ENCODE measurements at regions not wholly inside any gene's neighbourhood (a gene's known extent, or its start where the extent isn't known, plus 50 kb on each side); places are given as distances from the start of the nearest gene placed in this dataset.

DNA sequence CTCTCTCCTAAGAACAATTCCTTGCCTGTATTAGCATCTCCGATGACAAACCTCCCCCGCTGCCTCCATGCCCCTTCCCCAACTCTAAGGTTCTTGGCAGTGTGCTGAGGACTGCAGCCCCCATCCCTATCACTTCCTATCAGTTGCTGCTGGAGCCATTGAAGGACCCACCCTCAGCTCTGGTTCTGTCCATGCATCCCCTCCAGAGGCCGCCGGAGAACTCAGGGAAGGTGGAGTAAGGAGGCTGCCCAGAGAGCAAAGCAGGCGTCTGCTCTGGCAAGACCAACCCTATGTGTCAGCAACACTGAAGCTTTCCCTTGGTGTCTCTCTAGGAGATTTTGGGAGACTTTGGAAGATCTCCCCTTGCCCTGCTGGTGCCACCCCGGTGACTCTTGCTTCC is 1139.5 kb downstream of the TBC1D22A start:
- no peak for TF ChIP-seq POLR2A (IDR thresholded peaks at IDR 0.05)
- TF ChIP-seq, protein P1, sequence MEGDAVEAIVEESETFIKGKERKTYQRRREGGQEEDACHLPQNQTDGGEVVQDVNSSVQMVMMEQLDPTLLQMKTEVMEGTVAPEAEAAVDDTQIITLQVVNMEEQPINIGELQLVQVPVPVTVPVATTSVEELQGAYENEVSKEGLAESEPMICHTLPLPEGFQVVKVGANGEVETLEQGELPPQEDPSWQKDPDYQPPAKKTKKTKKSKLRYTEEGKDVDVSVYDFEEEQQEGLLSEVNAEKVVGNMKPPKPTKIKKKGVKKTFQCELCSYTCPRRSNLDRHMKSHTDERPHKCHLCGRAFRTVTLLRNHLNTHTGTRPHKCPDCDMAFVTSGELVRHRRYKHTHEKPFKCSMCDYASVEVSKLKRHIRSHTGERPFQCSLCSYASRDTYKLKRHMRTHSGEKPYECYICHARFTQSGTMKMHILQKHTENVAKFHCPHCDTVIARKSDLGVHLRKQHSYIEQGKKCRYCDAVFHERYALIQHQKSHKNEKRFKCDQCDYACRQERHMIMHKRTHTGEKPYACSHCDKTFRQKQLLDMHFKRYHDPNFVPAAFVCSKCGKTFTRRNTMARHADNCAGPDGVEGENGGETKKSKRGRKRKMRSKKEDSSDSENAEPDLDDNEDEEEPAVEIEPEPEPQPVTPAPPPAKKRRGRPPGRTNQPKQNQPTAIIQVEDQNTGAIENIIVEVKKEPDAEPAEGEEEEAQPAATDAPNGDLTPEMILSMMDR (IDR thresholded peaks at IDR 0.05): no peak
- no peak for ATAC-seq
- 75 to 89% (median 85%) methylated on average over 6 of the region's 6 CpGs for WGBS, 4 donors
- H3K4me3 ChIP-seq: no peak overlapping the region
- no peak for DNase-seq
- H3K4me1 ChIP-seq: no peaks in the 10 kb centered on the region
- intact Hi-C loops (cut with DNase I): no loop called here
- H3K27me3 ChIP-seq: no peaks in the 10 kb centered on the region
- H3K9me3 ChIP-seq: peaks cover 0 to 10% (median 0%) of the 10 kb centered on the region in 12 donors
- H3K36me3 ChIP-seq: no peaks in the 10 kb centered on the region
- H3K27ac ChIP-seq: no peak overlapping the region

DNA sequence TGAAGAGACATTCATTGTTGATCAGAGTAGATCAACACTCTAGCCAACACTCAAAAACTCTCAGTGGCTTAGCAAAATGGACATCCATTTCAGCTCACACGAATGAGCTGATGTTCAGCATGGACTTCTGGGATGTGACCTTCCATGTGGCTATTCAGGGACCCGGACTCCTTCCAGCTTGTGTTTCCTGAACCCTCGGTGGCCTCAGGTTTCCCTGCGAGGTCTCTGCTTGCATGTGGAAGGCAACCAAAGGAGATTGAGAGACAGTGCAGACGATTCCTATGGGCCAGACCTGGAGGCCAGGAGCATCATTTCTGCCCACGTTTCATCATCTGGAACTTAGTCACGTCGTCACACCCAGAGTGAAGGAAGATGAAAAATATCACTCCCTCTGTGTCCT is 1137.4 kb downstream of the TBC1D22A start:
- Histone ChIP-seq H3K4me3 (no peak overlapping the region), H3K27me3 (peaks cover 0 to 6% (median 0%) of the 10 kb centered on the region in 9 donors), H3K4me1 (no peaks in the 10 kb centered on the region), H3K36me3 (no peaks in the 10 kb centered on the region), H3K9me3 (peaks cover 0 to 7% (median 0%) of the 10 kb centered on the region in 12 donors), H3K27ac (no peak overlapping the region)
- DNase-seq: no peak
- 79 to 83% (median 81%) methylated on average over 8 of the region's 8 CpGs for WGBS, 4 donors
- no peak for TF ChIP-seq POLR2A (IDR thresholded peaks at IDR 0.05)
- TF ChIP-seq, protein P1 (IDR thresholded peaks at IDR 0.05): no peak
- no peak for ATAC-seq
- intact Hi-C loops (cut with DNase I): no loop called here

DNA sequence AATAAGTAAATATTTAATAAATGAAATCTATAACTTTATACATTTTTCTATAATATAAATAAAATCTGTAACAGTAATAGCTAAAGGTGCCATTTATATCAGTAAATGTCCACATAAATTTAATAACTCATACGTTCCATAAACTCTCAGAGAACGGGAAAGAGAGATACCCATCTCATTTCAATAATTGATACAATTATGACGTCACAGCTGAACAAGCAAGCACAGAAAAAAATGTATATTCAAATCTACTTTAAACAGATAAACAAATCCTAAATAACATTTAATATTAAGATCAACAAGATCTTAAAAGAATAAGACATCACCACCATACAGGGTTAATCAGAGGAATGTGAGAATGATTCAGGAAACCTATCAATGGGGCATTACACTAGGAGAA is 1136.5 kb downstream of the TBC1D22A start:
- WGBS, 4 donors: 55 to 82% (median 68%) methylated on average over 3 of the region's 3 CpGs
- peaks cover 0 to 6% (median 0%) of the 10 kb centered on the region in 9 donors for H3K27me3 ChIP-seq
- TF ChIP-seq, protein P1 (IDR thresholded peaks at IDR 0.05): no peak
- TF ChIP-seq POLR2A (IDR thresholded peaks at IDR 0.05): no peak

DNA sequence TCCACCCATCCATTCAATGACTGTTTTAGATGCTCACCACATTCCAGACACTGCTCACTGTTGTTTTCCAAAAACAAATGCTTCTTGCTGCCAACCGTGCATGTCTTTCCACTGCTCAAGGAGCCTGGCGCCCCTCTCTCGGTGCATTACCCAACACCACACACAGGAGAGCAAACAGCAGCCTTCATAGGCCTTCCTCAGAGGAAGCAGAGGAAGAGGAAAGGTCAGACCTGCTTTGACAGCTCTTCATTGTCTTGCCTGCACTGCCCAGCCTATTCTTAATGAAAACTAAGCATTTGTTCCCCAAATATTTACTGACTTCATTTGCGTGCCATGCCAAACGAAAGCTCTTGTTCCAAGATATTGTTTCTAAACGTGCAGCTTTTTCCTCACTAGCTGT is 1129.2 kb downstream of the TBC1D22A start:
- DNase-seq (no peak), ATAC-seq (no peak)
- Histone ChIP-seq H3K27me3 (peaks cover 0 to 20% (median 0%) of the 10 kb centered on the region in 9 donors), H3K9me3 (peaks cover 0 to 20% (median 7%) of the 10 kb centered on the region in 12 donors), H3K27ac (no peak overlapping the region), H3K4me1 (no peaks in the 10 kb centered on the region), H3K4me3 (no peak overlapping the region), H3K36me3 (no peaks in the 10 kb centered on the region)
- intact Hi-C loops (cut with DNase I): no loop called here
- WGBS, 4 donors: 61 to 69% (median 67%) methylated on average over 6 of the region's 6 CpGs
- TF ChIP-seq, protein P1 (IDR thresholded peaks at IDR 0.05): no peak
- no peak for TF ChIP-seq POLR2A (IDR thresholded peaks at IDR 0.05)

More for the DNA sequence above, 1136.5 kb downstream of the TBC1D22A start:
- Histone ChIP-seq H3K9me3 (peaks cover 0 to 17% (median 5%) of the 10 kb centered on the region in 12 donors), H3K4me3 (no peak overlapping the region), H3K27ac (no peak overlapping the region), H3K36me3 (no peaks in the 10 kb centered on the region), H3K4me1 (no peaks in the 10 kb centered on the region)
- DNase-seq (no peak), ATAC-seq (no peak)
- intact Hi-C loops (cut with DNase I): no loop called here

Data from heart left ventricle (tissue), 16 donors.